ENCODE measurements at regions not wholly inside any gene's neighbourhood (a gene's known extent, or its start where the extent isn't known, plus 50 kb on each side); places are given as distances from the start of the nearest gene placed in this dataset.
"Not testable (repeated sequence)": the region's sequence is repeated elsewhere in the genome, so short reads cannot be mapped to it uniquely, and the experiment has no call there.

DNA sequence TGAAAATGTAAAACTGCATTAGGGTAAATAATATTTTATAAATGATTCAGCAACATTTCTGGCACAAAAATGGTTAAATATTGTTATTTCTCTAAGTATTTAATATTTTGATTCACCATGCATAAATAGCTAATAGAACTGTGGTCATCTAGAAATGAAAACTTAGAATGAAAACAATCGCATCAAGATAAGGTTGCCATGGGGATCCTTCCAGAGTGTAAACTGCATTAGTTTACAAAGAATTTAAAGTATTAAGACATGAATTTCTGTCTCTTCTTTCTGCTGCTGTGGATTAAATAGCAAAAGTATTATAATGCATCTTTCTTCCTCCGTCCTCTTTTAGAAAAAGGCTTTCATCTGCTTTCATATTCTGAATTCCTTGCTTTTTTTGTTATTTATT is 1064.6 kb upstream of the SLIT2 start:
- intact Hi-C loops (cut with DNase I) = no loop called here
- H3K36me3 ChIP-seq = no peaks in the 10 kb centered on the region
- TF ChIP-seq, protein P1, sequence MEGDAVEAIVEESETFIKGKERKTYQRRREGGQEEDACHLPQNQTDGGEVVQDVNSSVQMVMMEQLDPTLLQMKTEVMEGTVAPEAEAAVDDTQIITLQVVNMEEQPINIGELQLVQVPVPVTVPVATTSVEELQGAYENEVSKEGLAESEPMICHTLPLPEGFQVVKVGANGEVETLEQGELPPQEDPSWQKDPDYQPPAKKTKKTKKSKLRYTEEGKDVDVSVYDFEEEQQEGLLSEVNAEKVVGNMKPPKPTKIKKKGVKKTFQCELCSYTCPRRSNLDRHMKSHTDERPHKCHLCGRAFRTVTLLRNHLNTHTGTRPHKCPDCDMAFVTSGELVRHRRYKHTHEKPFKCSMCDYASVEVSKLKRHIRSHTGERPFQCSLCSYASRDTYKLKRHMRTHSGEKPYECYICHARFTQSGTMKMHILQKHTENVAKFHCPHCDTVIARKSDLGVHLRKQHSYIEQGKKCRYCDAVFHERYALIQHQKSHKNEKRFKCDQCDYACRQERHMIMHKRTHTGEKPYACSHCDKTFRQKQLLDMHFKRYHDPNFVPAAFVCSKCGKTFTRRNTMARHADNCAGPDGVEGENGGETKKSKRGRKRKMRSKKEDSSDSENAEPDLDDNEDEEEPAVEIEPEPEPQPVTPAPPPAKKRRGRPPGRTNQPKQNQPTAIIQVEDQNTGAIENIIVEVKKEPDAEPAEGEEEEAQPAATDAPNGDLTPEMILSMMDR (IDR thresholded peaks at IDR 0.05) = no peak
- FAIRE-seq (peak; percentile 9), DNase-seq (no peak), ATAC-seq (no peak)
- H3K27me3 ChIP-seq = peaks cover 0 to 3% (median 0%) of the 10 kb centered on the region in 4 donors
- no peaks in the 10 kb centered on the region for H3K9me3 ChIP-seq
- WGBS, 2 donors = 23 to 31% methylated on average over 2 of the region's 2 CpGs
- H3K4me3 ChIP-seq = no peak overlapping the region
- no peaks in the 10 kb centered on the region for H3K4me1 ChIP-seq
- no peak overlapping the region for H3K27ac ChIP-seq

DNA sequence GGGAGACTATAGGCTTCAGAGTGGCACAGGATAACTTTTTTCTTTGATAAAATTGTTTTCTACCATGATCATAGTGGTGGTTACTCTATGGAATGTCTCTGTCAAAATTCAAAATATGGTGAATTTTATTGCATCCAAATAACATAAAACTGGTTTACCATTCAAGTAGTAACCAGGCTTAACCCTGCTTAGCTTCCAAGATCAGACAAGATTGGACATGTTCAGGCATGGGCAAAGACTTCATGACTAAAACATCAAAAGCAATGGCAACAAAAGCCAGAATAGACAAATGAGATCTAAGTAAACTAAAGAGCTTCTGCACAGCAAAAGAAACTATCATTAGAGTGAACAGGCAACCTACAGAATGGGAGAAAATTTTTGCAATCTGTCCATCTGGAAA is 1070.1 kb upstream of the SLIT2 start:
- H3K9me3 ChIP-seq; ATAC-seq; DNase-seq; FAIRE-seq; H3K4me1 ChIP-seq; H3K4me3 ChIP-seq; H3K27ac ChIP-seq; H3K27me3 ChIP-seq; H3K36me3 ChIP-seq; intact Hi-C loops (cut with DNase I): not testable (repeated sequence)

DNA sequence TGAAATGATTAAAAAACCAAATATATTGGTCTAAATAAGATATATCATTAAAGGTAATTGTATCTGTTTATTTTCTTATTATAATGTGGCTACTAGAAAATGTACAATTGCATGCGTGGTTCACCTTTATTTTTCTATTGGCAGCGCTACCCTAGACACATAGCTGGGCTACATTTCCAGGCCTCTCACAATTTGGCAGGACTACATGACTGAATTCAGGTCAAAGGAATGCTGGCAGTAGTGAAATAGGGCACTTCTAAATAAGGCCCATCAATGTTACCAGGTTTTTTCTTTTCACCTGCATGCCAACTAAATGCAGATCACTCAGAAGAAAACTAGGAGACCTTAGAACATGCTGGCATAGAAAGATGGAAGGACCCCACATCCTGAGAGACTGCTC is 1072.9 kb upstream of the SLIT2 start:
- no peaks in the 10 kb centered on the region for H3K9me3 ChIP-seq
- H3K4me1 ChIP-seq = no peaks in the 10 kb centered on the region
- ATAC-seq = no peak
- no peak overlapping the region for H3K4me3 ChIP-seq
- H3K27me3 ChIP-seq = no peaks in the 10 kb centered on the region
- 69 to 86% methylated on average over 2 of the region's 2 CpGs for WGBS, 2 donors
- FAIRE-seq = no peak
- no peak overlapping the region for H3K27ac ChIP-seq
- DNase-seq = no peak
- TF ChIP-seq, protein P1 (IDR thresholded peaks at IDR 0.05) = no peak
- H3K36me3 ChIP-seq = no peaks in the 10 kb centered on the region
- intact Hi-C loops (cut with DNase I) = no loop called here

DNA sequence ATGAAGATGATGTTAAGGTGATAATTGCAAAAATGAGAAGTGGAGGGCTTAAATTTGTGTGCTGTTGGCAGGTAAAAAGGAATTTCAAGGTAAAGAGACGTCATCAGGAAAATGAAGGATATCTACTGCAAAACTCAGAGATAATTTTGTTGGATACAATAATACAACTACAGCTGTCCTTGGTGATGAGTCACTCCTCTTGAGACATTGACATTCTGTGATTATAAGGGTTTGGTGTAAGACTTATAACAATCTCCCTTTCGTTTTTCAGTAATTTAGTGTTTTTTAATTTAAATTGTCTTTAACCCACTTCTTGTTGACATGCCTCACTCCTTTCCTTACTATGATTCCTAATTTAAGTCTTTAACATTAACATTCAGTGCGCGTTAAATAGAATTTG is 1074.1 kb upstream of the SLIT2 start:
- TF ChIP-seq, protein P1 (IDR thresholded peaks at IDR 0.05) = no peak
- H3K4me3 ChIP-seq = no peak overlapping the region
- FAIRE-seq (no peak), ATAC-seq (no peak), DNase-seq (no peak)
- H3K36me3 ChIP-seq = no peaks in the 10 kb centered on the region
- no peaks in the 10 kb centered on the region for H3K9me3 ChIP-seq
- 65 to 73% methylated on average over 4 of the region's 4 CpGs for WGBS, 2 donors
- H3K27me3 ChIP-seq = no peaks in the 10 kb centered on the region
- intact Hi-C loops (cut with DNase I) = no loop called here
- no peak overlapping the region for H3K27ac ChIP-seq
- H3K4me1 ChIP-seq = no peaks in the 10 kb centered on the region

DNA sequence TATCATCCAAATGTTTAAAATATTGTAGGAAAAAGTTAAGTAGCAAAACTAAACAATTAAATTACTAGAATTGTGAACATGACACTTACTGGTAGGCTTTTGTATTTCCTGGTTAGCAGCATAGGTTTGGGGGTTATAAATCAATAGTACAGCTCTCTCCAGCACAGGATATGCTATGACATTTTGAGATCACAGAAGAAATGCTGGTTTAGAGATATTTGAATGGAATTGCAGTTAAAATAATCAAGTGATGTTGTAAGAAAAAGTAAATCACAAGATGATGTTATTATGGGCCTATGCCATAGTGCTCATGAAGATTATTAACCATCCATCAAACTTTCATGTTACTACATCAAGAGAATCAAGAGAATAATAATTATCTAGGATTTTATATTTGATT is 1079.9 kb upstream of the SLIT2 start:
- intact Hi-C loops (cut with DNase I) = no loop called here
- H3K9me3 ChIP-seq = no peaks in the 10 kb centered on the region
- FAIRE-seq = no peak

More for the DNA sequence above, 1079.9 kb upstream of the SLIT2 start:
- Histone ChIP-seq H3K27ac (no peak overlapping the region), H3K4me1 (no peaks in the 10 kb centered on the region), H3K4me3 (no peak overlapping the region), H3K27me3 (no peaks in the 10 kb centered on the region), H3K36me3 (no peaks in the 10 kb centered on the region)
- no peak for DNase-seq
- TF ChIP-seq, protein P1 (IDR thresholded peaks at IDR 0.05) = no peak
- ATAC-seq = no peak
